ENCODE measurements at regions not wholly inside any gene's neighbourhood (a gene's known extent, or its start where the extent isn't known, plus 50 kb on each side); places are given as distances from the start of the nearest gene placed in this dataset.
A peak's percentile ranks its signal among the peaks of the same experiment; 100 is the strongest.
"Not testable (repeated sequence)": the region's sequence is repeated elsewhere in the genome, so short reads cannot be mapped to it uniquely, and the experiment has no call there.

GRCh38 chr15:84360902-84361301, 125.3 kb downstream of the GOLGA6L4 start:
- DNase-seq; H3K27ac ChIP-seq (ENCODE audit: low read depth in 1 of 2, low read length in 2 of 2); ATAC-seq (ENCODE audit: low FRiP score); H3K4me3 ChIP-seq (ENCODE audit: low read length in 2 of 2); H3K4me1 ChIP-seq (ENCODE audit: control insufficient read depth in 1 of 2, insufficient read depth in 2 of 2, low read length in 2 of 2); H3K9me3 ChIP-seq (ENCODE audit: control insufficient read depth, low read length); H3K36me3 ChIP-seq (ENCODE audit: control insufficient read depth in 1 of 2, insufficient read depth in 2 of 2, low read length in 1 of 2); H3K27me3 ChIP-seq (ENCODE audit: control insufficient read depth in 1 of 2, insufficient read depth in 2 of 2, low read length in 1 of 2); intact Hi-C loops (cut with DNase I): not testable (repeated sequence)
- 87% methylated on average over 3 of the region's 11 CpGs; no CpG with 5 or more reads in 1 of the 2 donors for WGBS, 2 donors

GRCh38 chr15:84384421-84384820, 148.8 kb downstream of the GOLGA6L4 start:
- DNase-seq; H3K9me3 ChIP-seq (ENCODE audit: control insufficient read depth, low read length); intact Hi-C loops (cut with DNase I); H3K27me3 ChIP-seq (ENCODE audit: control insufficient read depth in 1 of 2, insufficient read depth in 2 of 2, low read length in 1 of 2); H3K36me3 ChIP-seq (ENCODE audit: control insufficient read depth in 1 of 2, insufficient read depth in 2 of 2, low read length in 1 of 2); ATAC-seq (ENCODE audit: low FRiP score); H3K4me1 ChIP-seq (ENCODE audit: control insufficient read depth in 1 of 2, insufficient read depth in 2 of 2, low read length in 2 of 2); H3K4me3 ChIP-seq (ENCODE audit: low read length in 2 of 2); H3K27ac ChIP-seq (ENCODE audit: low read depth in 1 of 2, low read length in 2 of 2): not testable (repeated sequence)

GRCh38 chr15:84387086-84387485, 151.5 kb downstream of the GOLGA6L4 start:
- Histone ChIP-seq H3K36me3 (ENCODE audit: control insufficient read depth in 1 of 2, insufficient read depth in 2 of 2, low read length in 1 of 2) (no peaks in the 10 kb centered on the region), H3K27me3 (ENCODE audit: control insufficient read depth in 1 of 2, insufficient read depth in 2 of 2, low read length in 1 of 2) (no peaks in the 10 kb centered on the region), H3K9me3 (ENCODE audit: control insufficient read depth, low read length) (no peaks in the 10 kb centered on the region), H3K27ac (ENCODE audit: low read depth in 1 of 2, low read length in 2 of 2) (no peak overlapping the region), H3K4me1 (ENCODE audit: control insufficient read depth in 1 of 2, insufficient read depth in 2 of 2, low read length in 2 of 2) (no peaks in the 10 kb centered on the region), H3K4me3 (ENCODE audit: low read length in 2 of 2) (no peak overlapping the region)
- DNase-seq (no peak), ATAC-seq (ENCODE audit: low FRiP score) (no peak)
- 51 to 63% methylated on average over 8 of the region's 8 CpGs for WGBS, 2 donors
- intact Hi-C loops (cut with DNase I), result no loop called here

GRCh38 chr15:84388201-84388600, 152.6 kb downstream of the GOLGA6L4 start:
- H3K9me3 ChIP-seq (ENCODE audit: control insufficient read depth, low read length); intact Hi-C loops (cut with DNase I); H3K27ac ChIP-seq (ENCODE audit: low read depth in 1 of 2, low read length in 2 of 2); H3K27me3 ChIP-seq (ENCODE audit: control insufficient read depth in 1 of 2, insufficient read depth in 2 of 2, low read length in 1 of 2); H3K4me3 ChIP-seq (ENCODE audit: low read length in 2 of 2); ATAC-seq (ENCODE audit: low FRiP score); DNase-seq; H3K36me3 ChIP-seq (ENCODE audit: control insufficient read depth in 1 of 2, insufficient read depth in 2 of 2, low read length in 1 of 2); H3K4me1 ChIP-seq (ENCODE audit: control insufficient read depth in 1 of 2, insufficient read depth in 2 of 2, low read length in 2 of 2): not testable (repeated sequence)
- 98 to 100% methylated on average over 1 of the region's 1 CpG for WGBS, 2 donors

- DNase-seq; H3K27ac ChIP-seq (ENCODE audit: low read depth in 1 of 2, low read length in 2 of 2); intact Hi-C loops (cut with DNase I); H3K27me3 ChIP-seq (ENCODE audit: control insufficient read depth in 1 of 2, insufficient read depth in 2 of 2, low read length in 1 of 2); ATAC-seq (ENCODE audit: low FRiP score); H3K4me1 ChIP-seq (ENCODE audit: control insufficient read depth in 1 of 2, insufficient read depth in 2 of 2, low read length in 2 of 2); H3K4me3 ChIP-seq (ENCODE audit: low read length in 2 of 2); H3K36me3 ChIP-seq (ENCODE audit: control insufficient read depth in 1 of 2, insufficient read depth in 2 of 2, low read length in 1 of 2); H3K9me3 ChIP-seq (ENCODE audit: control insufficient read depth, low read length): not testable (repeated sequence)
- WGBS, 2 donors, result 56 to 68% methylated on average over 1 of the region's 2 CpGs
These were observed 153.1 kb downstream of the GOLGA6L4 start for GRCh38 chr15:84388638-84389037.

- WGBS, 2 donors, result 69 to 87% methylated on average over 3 to 4 of the region's 4 CpGs
- ATAC-seq (ENCODE audit: low FRiP score); H3K9me3 ChIP-seq (ENCODE audit: control insufficient read depth, low read length); H3K27ac ChIP-seq (ENCODE audit: low read depth in 1 of 2, low read length in 2 of 2); intact Hi-C loops (cut with DNase I); H3K36me3 ChIP-seq (ENCODE audit: control insufficient read depth in 1 of 2, insufficient read depth in 2 of 2, low read length in 1 of 2); H3K4me1 ChIP-seq (ENCODE audit: control insufficient read depth in 1 of 2, insufficient read depth in 2 of 2, low read length in 2 of 2); H3K27me3 ChIP-seq (ENCODE audit: control insufficient read depth in 1 of 2, insufficient read depth in 2 of 2, low read length in 1 of 2); H3K4me3 ChIP-seq (ENCODE audit: low read length in 2 of 2); DNase-seq: not testable (repeated sequence)
These were observed 154.8 kb downstream of the GOLGA6L4 start for GRCh38 chr15:84390324-84390723.

GRCh38 chr15:84391191-84391590, 155.6 kb downstream of the GOLGA6L4 start:
- Histone ChIP-seq H3K9me3 (ENCODE audit: control insufficient read depth, low read length) (no peaks in the 10 kb centered on the region), H3K4me1 (ENCODE audit: control insufficient read depth in 1 of 2, insufficient read depth in 2 of 2, low read length in 2 of 2) (no peaks in the 10 kb centered on the region), H3K4me3 (ENCODE audit: low read length in 2 of 2) (no peak overlapping the region), H3K36me3 (ENCODE audit: control insufficient read depth in 1 of 2, insufficient read depth in 2 of 2, low read length in 1 of 2) (no peaks in the 10 kb centered on the region), H3K27me3 (ENCODE audit: control insufficient read depth in 1 of 2, insufficient read depth in 2 of 2, low read length in 1 of 2) (no peaks in the 10 kb centered on the region), H3K27ac (ENCODE audit: low read depth in 1 of 2, low read length in 2 of 2) (no peak overlapping the region)
- intact Hi-C loops (cut with DNase I), result no loop called here
- DNase-seq (no peak), ATAC-seq (ENCODE audit: low FRiP score) (no peak)
- WGBS, 2 donors, result 55 to 83% methylated on average over 3 of the region's 3 CpGs

GRCh38 chr15:84392020-84392419, 156.4 kb downstream of the GOLGA6L4 start:
- H3K36me3 ChIP-seq (ENCODE audit: control insufficient read depth in 1 of 2, insufficient read depth in 2 of 2, low read length in 1 of 2); H3K27ac ChIP-seq (ENCODE audit: low read depth in 1 of 2, low read length in 2 of 2); H3K27me3 ChIP-seq (ENCODE audit: control insufficient read depth in 1 of 2, insufficient read depth in 2 of 2, low read length in 1 of 2); ATAC-seq (ENCODE audit: low FRiP score); intact Hi-C loops (cut with DNase I); H3K9me3 ChIP-seq (ENCODE audit: control insufficient read depth, low read length); H3K4me1 ChIP-seq (ENCODE audit: control insufficient read depth in 1 of 2, insufficient read depth in 2 of 2, low read length in 2 of 2); H3K4me3 ChIP-seq (ENCODE audit: low read length in 2 of 2): not testable (repeated sequence)
- 85 to 94% methylated on average over 7 of the region's 7 CpGs for WGBS, 2 donors
- DNase-seq, result peak in 1 of 2 donors; percentile 32

- H3K27ac ChIP-seq (ENCODE audit: low read depth in 1 of 2, low read length in 2 of 2); intact Hi-C loops (cut with DNase I): not testable (repeated sequence)
- WGBS, 2 donors, result 64 to 78% methylated on average over 8 of the region's 8 CpGs
These were observed 157.9 kb downstream of the GOLGA6L4 start for GRCh38 chr15:84393386-84393936.

More at GRCh38 chr15:84393386-84393936, 157.9 kb downstream of the GOLGA6L4 start:
- not testable (repeated sequence) for H3K36me3 ChIP-seq (ENCODE audit: control insufficient read depth in 1 of 2, insufficient read depth in 2 of 2, low read length in 1 of 2); H3K27me3 ChIP-seq (ENCODE audit: control insufficient read depth in 1 of 2, insufficient read depth in 2 of 2, low read length in 1 of 2); H3K9me3 ChIP-seq (ENCODE audit: control insufficient read depth, low read length); DNase-seq; ATAC-seq (ENCODE audit: low FRiP score); H3K4me1 ChIP-seq (ENCODE audit: control insufficient read depth in 1 of 2, insufficient read depth in 2 of 2, low read length in 2 of 2); H3K4me3 ChIP-seq (ENCODE audit: low read length in 2 of 2)
